HG02678 (cell line): ENCODE measurements at regions not wholly inside any gene's neighbourhood (a gene's known extent, or its start where the extent isn't known, plus 50 kb on each side); places are given as distances from the start of the nearest gene placed in this dataset.
"Not testable (repeated sequence)": the region's sequence is repeated elsewhere in the genome, so short reads cannot be mapped to it uniquely, and the experiment has no call there.

Experiments
- ATAC-seq: cut with Tn5 transposase; IDR thresholded peaks from one replicate; pipeline ENCODE4 v1.9.1; 2021; ENCODE audit warnings: mild to moderate bottlenecking, moderate library complexity; ENCODE audit not compliant: unreplicated experiment

- ATAC-seq = no peak
These were observed 388.2 kb upstream of the LUZP2 start for GRCh38 chr11:24108609-24109008.

- no peak for ATAC-seq
These were observed 374.6 kb upstream of the LUZP2 start for GRCh38 chr11:24122291-24122690.

GRCh38 chr11:24124876-24125275, 372.0 kb upstream of the LUZP2 start:
- no peak for ATAC-seq

- no peak for ATAC-seq
These were observed 365.2 kb upstream of the LUZP2 start for GRCh38 chr11:24131698-24132097.

- ATAC-seq = no peak
These were observed 364.4 kb upstream of the LUZP2 start for GRCh38 chr11:24132471-24132870.

GRCh38 chr11:24134879-24135589, 361.8 kb upstream of the LUZP2 start:
- no peak for ATAC-seq

- ATAC-seq = no peak
These were observed 354.8 kb upstream of the LUZP2 start for GRCh38 chr11:24142062-24142461.

GRCh38 chr11:24145411-24145810, 351.4 kb upstream of the LUZP2 start:
- no peak for ATAC-seq

GRCh38 chr11:24153337-24153736, 343.5 kb upstream of the LUZP2 start:
- no peak for ATAC-seq

- ATAC-seq = no peak
These were observed 341.1 kb upstream of the LUZP2 start for GRCh38 chr11:24155792-24156191.

- no peak for ATAC-seq
These were observed 339.5 kb upstream of the LUZP2 start for GRCh38 chr11:24157316-24157715.

- ATAC-seq = no peak
These were observed 335.3 kb upstream of the LUZP2 start for GRCh38 chr11:24161587-24161986.

GRCh38 chr11:24163146-24163545, 333.7 kb upstream of the LUZP2 start:
- no peak for ATAC-seq

- no peak for ATAC-seq
These were observed 333.0 kb upstream of the LUZP2 start for GRCh38 chr11:24163841-24164240.

GRCh38 chr11:24171869-24172268, 325.0 kb upstream of the LUZP2 start:
- ATAC-seq = no peak

GRCh38 chr11:24181395-24182047, 315.3 kb upstream of the LUZP2 start:
- ATAC-seq = no peak

- not testable (repeated sequence) for ATAC-seq
These were observed 311.3 kb upstream of the LUZP2 start for GRCh38 chr11:24185535-24185934.

- no peak for ATAC-seq
These were observed 300.1 kb upstream of the LUZP2 start for GRCh38 chr11:24196733-24197132.

- ATAC-seq = no peak
These were observed 298.4 kb upstream of the LUZP2 start for GRCh38 chr11:24198481-24198880.

- ATAC-seq = no peak
These were observed 297.4 kb upstream of the LUZP2 start for GRCh38 chr11:24199461-24199860.

GRCh38 chr11:24206030-24206429, 290.8 kb upstream of the LUZP2 start:
- ATAC-seq = no peak

- no peak for ATAC-seq
These were observed 290.3 kb upstream of the LUZP2 start for GRCh38 chr11:24206511-24206910.

GRCh38 chr11:24216488-24216887, 280.4 kb upstream of the LUZP2 start:
- no peak for ATAC-seq
